Brain microvascular endothelial cell (primary cell): ENCODE measurements at regions not wholly inside any gene's neighbourhood (a gene's known extent, or its start where the extent isn't known, plus 50 kb on each side); places are given as distances from the start of the nearest gene placed in this dataset.

Experiments
- DNase-seq: peaks from one replicate; pipeline ENCODE4 v3.0.0-alpha.2; 2020
- H3K27ac ChIP-seq: fragments of 250-450 bp; sonication (Bioruptor Pico); 2 replicates; pipeline ENCODE4 v1.5.1; 2020; ENCODE audit warnings: mild to moderate bottlenecking, moderate library complexity
- H3K27me3 ChIP-seq: fragments of 250-450 bp; sonication (Bioruptor Pico); replicated peaks from 2 replicates; pipeline ENCODE4 v1.5.1; 2020; ENCODE audit warnings: mild to moderate bottlenecking
- H3K36me3 ChIP-seq: fragments of 250-450 bp; sonication (Bioruptor Pico); replicated peaks from 2 replicates; pipeline ENCODE4 v1.5.1; 2020; ENCODE audit warnings: mild to moderate bottlenecking
- H3K4me3 ChIP-seq: 2 replicates; pipeline ENCODE4 v1.5.1; 2011; ENCODE audit warnings: low read depth, mild to moderate bottlenecking, control low read depth, low read length, moderate library complexity
- in situ Hi-C: cut with HindIII; loops from 2 replicates; pipeline ENCODE4 v1.10.0; 2017; ENCODE audit warnings: low sequenced_read_pairs, low pct_ligation_motif_present
- TF ChIP-seq, protein P1 (sequence below): IDR thresholded peaks from 2 replicates; pipeline ENCODE4 v1.5.1; 2011; ENCODE audit warnings: low read depth, mild to moderate bottlenecking, moderate library complexity, low read length, control low read depth, inconsistent platforms; ENCODE audit errors: missing control alignments

GRCh38 chr4:8763966-8764901 is 107.4 kb downstream of the HMX1 start:
- Histone ChIP-seq H3K36me3 (no peaks in the 10 kb centered on the region), H3K27ac (no peak overlapping the region), H3K4me3 (no peak overlapping the region), H3K27me3 (no peaks in the 10 kb centered on the region)
- DNase-seq: no peak
- in situ Hi-C loops: no loop called here
- TF ChIP-seq, protein P1, sequence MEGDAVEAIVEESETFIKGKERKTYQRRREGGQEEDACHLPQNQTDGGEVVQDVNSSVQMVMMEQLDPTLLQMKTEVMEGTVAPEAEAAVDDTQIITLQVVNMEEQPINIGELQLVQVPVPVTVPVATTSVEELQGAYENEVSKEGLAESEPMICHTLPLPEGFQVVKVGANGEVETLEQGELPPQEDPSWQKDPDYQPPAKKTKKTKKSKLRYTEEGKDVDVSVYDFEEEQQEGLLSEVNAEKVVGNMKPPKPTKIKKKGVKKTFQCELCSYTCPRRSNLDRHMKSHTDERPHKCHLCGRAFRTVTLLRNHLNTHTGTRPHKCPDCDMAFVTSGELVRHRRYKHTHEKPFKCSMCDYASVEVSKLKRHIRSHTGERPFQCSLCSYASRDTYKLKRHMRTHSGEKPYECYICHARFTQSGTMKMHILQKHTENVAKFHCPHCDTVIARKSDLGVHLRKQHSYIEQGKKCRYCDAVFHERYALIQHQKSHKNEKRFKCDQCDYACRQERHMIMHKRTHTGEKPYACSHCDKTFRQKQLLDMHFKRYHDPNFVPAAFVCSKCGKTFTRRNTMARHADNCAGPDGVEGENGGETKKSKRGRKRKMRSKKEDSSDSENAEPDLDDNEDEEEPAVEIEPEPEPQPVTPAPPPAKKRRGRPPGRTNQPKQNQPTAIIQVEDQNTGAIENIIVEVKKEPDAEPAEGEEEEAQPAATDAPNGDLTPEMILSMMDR: no peak

- TF ChIP-seq, protein P1: no peak
- in situ Hi-C loops: no loop called here
- H3K36me3 ChIP-seq: no peaks in the 10 kb centered on the region
- H3K27me3 ChIP-seq: no peaks in the 10 kb centered on the region
- H3K4me3 ChIP-seq: no peak overlapping the region
- DNase-seq: no peak
- H3K27ac ChIP-seq: no peak overlapping the region
Observed at GRCh38 chr4:8762951-8763735, 108.5 kb downstream of the HMX1 start.

GRCh38 chr4:8762356-8762755 is 109.3 kb downstream of the HMX1 start:
- no peaks in the 10 kb centered on the region for H3K27me3 ChIP-seq
- H3K4me3 ChIP-seq: no peak overlapping the region
- in situ Hi-C loops: no loop called here
- TF ChIP-seq, protein P1: no peak
- no peak for DNase-seq
- H3K36me3 ChIP-seq: no peaks in the 10 kb centered on the region
- no peak overlapping the region for H3K27ac ChIP-seq

DNA sequence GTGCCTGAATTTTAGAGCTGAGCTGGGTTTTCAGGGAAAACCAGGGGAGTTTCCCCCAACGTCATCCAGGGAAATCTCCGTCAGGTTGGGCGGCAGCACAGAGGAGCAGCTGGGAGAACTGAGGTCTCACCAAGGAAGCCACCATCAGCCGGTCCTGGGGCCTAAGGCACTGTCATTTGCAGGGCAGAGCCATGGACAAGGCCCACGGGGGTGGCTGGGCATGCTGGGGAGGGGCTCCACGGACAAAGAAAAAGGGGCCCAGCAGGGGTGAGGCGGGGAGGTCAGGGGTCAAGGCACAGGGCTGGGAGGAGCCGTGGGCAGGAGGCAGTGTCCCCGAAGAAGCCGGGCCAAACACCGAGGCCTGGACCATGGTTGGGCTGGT is 109.8 kb downstream of the HMX1 start:
- Histone ChIP-seq H3K4me3 (no peak overlapping the region), H3K27ac (no peak overlapping the region), H3K27me3 (no peaks in the 10 kb centered on the region), H3K36me3 (no peaks in the 10 kb centered on the region)
- DNase-seq: no peak
- TF ChIP-seq, protein P1: no peak
- in situ Hi-C loops: no loop called here

GRCh38 chr4:8761167-8761823 is 110.3 kb downstream of the HMX1 start:
- in situ Hi-C loops: no loop called here
- H3K27ac ChIP-seq: no peak overlapping the region
- H3K27me3 ChIP-seq: no peaks in the 10 kb centered on the region
- TF ChIP-seq, protein P1: no peak
- no peaks in the 10 kb centered on the region for H3K36me3 ChIP-seq
- DNase-seq: no peak
- H3K4me3 ChIP-seq: no peak overlapping the region
